ENCODE measurements at regions not wholly inside any gene's neighbourhood (a gene's known extent, or its start where the extent isn't known, plus 50 kb on each side); places are given as distances from the start of the nearest gene placed in this dataset.
A peak's percentile ranks its signal among the peaks of the same experiment; 100 is the strongest.

- intact Hi-C loops (cut with DNase I) = no loop called here
- Histone ChIP-seq H3K27ac (no peak overlapping the region), H3K9me3 (no peaks in the 10 kb centered on the region), H3K27me3 (no peaks in the 10 kb centered on the region), H3K36me3 (no peaks in the 10 kb centered on the region), H3K4me1 (no peaks in the 10 kb centered on the region), H3K4me3 (no peak overlapping the region)
- TF ChIP-seq CTCF (IDR thresholded peaks at IDR 0.05) = no peak
- DNase-seq (no peak), ATAC-seq (no peak)
Observed at GRCh38 chr9:81119591-81119990, 569.8 kb downstream of the TLE1 start.

GRCh38 chr9:81118416-81118815, 570.9 kb downstream of the TLE1 start:
- Histone ChIP-seq H3K9me3 (no peaks in the 10 kb centered on the region), H3K4me3 (no peak overlapping the region), H3K4me1 (peaks cover 0 to 11% of the 10 kb centered on the region in 2 donors), H3K27ac (no peak overlapping the region), H3K36me3 (no peaks in the 10 kb centered on the region), H3K27me3 (no peaks in the 10 kb centered on the region)
- no peak for TF ChIP-seq CTCF (IDR thresholded peaks at IDR 0.05)
- ATAC-seq (no peak), DNase-seq (no peak)
- intact Hi-C loops (cut with DNase I) = no loop called here

GRCh38 chr9:81116340-81117137, 572.8 kb downstream of the TLE1 start:
- Histone ChIP-seq H3K27me3 (no peaks in the 10 kb centered on the region), H3K4me1 (peaks cover 0 to 11% of the 10 kb centered on the region in 2 donors), H3K36me3 (no peaks in the 10 kb centered on the region), H3K9me3 (no peaks in the 10 kb centered on the region), H3K27ac (no peak overlapping the region), H3K4me3 (no peak overlapping the region)
- no peak for ATAC-seq
- intact Hi-C loops (cut with DNase I) = no loop called here
- TF ChIP-seq CTCF (IDR thresholded peaks at IDR 0.05) = no peak
- no peak for DNase-seq

- H3K4me3 ChIP-seq = no peak overlapping the region
- peaks cover 0 to 11% of the 10 kb centered on the region in 2 donors for H3K4me1 ChIP-seq
- no peaks in the 10 kb centered on the region for H3K27me3 ChIP-seq
- ATAC-seq (peak; percentile 40), DNase-seq (peak in 1 of 4 donors; percentile 16)
- no peaks in the 10 kb centered on the region for H3K9me3 ChIP-seq
- H3K27ac ChIP-seq = peak overlapping the region in 1 of 2 donors; percentile 31
- TF ChIP-seq CTCF (IDR thresholded peaks at IDR 0.05) = no peak
- no peaks in the 10 kb centered on the region for H3K36me3 ChIP-seq
- intact Hi-C loops (cut with DNase I) = no loop called here
Observed at GRCh38 chr9:81113453-81114124, 575.8 kb downstream of the TLE1 start.

Measured in left lung (tissue), 4 donors.